ENCODE measurements at regions not wholly inside any gene's neighbourhood (a gene's known extent, or its start where the extent isn't known, plus 50 kb on each side); places are given as distances from the start of the nearest gene placed in this dataset.

- TF ChIP-seq CTCF (IDR thresholded peaks at IDR 0.05) = no peak
Measured at GRCh38 chr5:110032376-110032775, 342.6 kb downstream of the MAN2A1 start.

GRCh38 chr5:110034056-110034600 lies 344.4 kb downstream of the MAN2A1 start:
- no peak overlapping the region for H3K9ac ChIP-seq
- no peaks in the 10 kb centered on the region for H3K27me3 ChIP-seq (ENCODE audit: control insufficient read depth, insufficient read depth, low read length)
- H3K36me3 ChIP-seq (ENCODE audit: control insufficient read depth, insufficient read depth, low read length) = no peaks in the 10 kb centered on the region
- no peaks in the 10 kb centered on the region for H3K4me1 ChIP-seq
- TF ChIP-seq CTCF (IDR thresholded peaks at IDR 0.05) = no peak
- H3K4me3 ChIP-seq (ENCODE audit: low read depth, low read length) = no peak overlapping the region
- H3K9me3 ChIP-seq (ENCODE audit: control insufficient read depth, low read length) = no peaks in the 10 kb centered on the region
- H3K4me2 ChIP-seq (ENCODE audit: low read length) = no peak overlapping the region
- H3K79me2 ChIP-seq = no peaks in the 10 kb centered on the region
- H3K27ac ChIP-seq = no peak overlapping the region
- no peak overlapping the region for H2AFZ ChIP-seq

More at GRCh38 chr5:110032376-110032775, 342.6 kb downstream of the MAN2A1 start:
- Histone ChIP-seq H3K9ac (no peak overlapping the region), H2AFZ (no peak overlapping the region), H3K4me2 (ENCODE audit: low read length) (no peak overlapping the region), H3K27me3 (ENCODE audit: control insufficient read depth, insufficient read depth, low read length) (no peaks in the 10 kb centered on the region), H3K79me2 (no peaks in the 10 kb centered on the region), H3K9me3 (ENCODE audit: control insufficient read depth, low read length) (no peaks in the 10 kb centered on the region), H3K27ac (no peak overlapping the region), H3K4me1 (no peaks in the 10 kb centered on the region), H3K36me3 (ENCODE audit: control insufficient read depth, insufficient read depth, low read length) (no peaks in the 10 kb centered on the region), H3K4me3 (ENCODE audit: low read depth, low read length) (no peak overlapping the region)

- no peak overlapping the region for H3K27ac ChIP-seq
- H3K4me2 ChIP-seq (ENCODE audit: low read length) = no peak overlapping the region
- H3K4me3 ChIP-seq (ENCODE audit: low read depth, low read length) = no peak overlapping the region
- no peaks in the 10 kb centered on the region for H3K79me2 ChIP-seq
- H3K9me3 ChIP-seq (ENCODE audit: control insufficient read depth, low read length) = no peaks in the 10 kb centered on the region
- H3K4me1 ChIP-seq = no peaks in the 10 kb centered on the region
- no peak overlapping the region for H3K9ac ChIP-seq
- TF ChIP-seq CTCF (IDR thresholded peaks at IDR 0.05) = no peak
- H3K36me3 ChIP-seq (ENCODE audit: control insufficient read depth, insufficient read depth, low read length) = no peaks in the 10 kb centered on the region
- no peak overlapping the region for H2AFZ ChIP-seq
- no peaks in the 10 kb centered on the region for H3K27me3 ChIP-seq (ENCODE audit: control insufficient read depth, insufficient read depth, low read length)
Measured at GRCh38 chr5:110038297-110038997, 348.7 kb downstream of the MAN2A1 start.

GRCh38 chr5:110040178-110040577 lies 350.5 kb downstream of the MAN2A1 start:
- H3K9me3 ChIP-seq (ENCODE audit: control insufficient read depth, low read length) = no peaks in the 10 kb centered on the region
- no peaks in the 10 kb centered on the region for H3K79me2 ChIP-seq
- no peak overlapping the region for H3K9ac ChIP-seq
- H3K27ac ChIP-seq = no peak overlapping the region
- no peak overlapping the region for H2AFZ ChIP-seq
- H3K4me2 ChIP-seq (ENCODE audit: low read length) = no peak overlapping the region
- no peaks in the 10 kb centered on the region for H3K27me3 ChIP-seq (ENCODE audit: control insufficient read depth, insufficient read depth, low read length)
- no peaks in the 10 kb centered on the region for H3K4me1 ChIP-seq
- TF ChIP-seq CTCF (IDR thresholded peaks at IDR 0.05) = no peak
- H3K36me3 ChIP-seq (ENCODE audit: control insufficient read depth, insufficient read depth, low read length) = no peaks in the 10 kb centered on the region
- H3K4me3 ChIP-seq (ENCODE audit: low read depth, low read length) = no peak overlapping the region

GRCh38 chr5:110043025-110043424 lies 353.3 kb downstream of the MAN2A1 start:
- Histone ChIP-seq H3K36me3 (ENCODE audit: control insufficient read depth, insufficient read depth, low read length) (no peaks in the 10 kb centered on the region), H3K9ac (no peak overlapping the region), H3K4me3 (ENCODE audit: low read depth, low read length) (no peak overlapping the region), H3K9me3 (ENCODE audit: control insufficient read depth, low read length) (no peaks in the 10 kb centered on the region), H3K27me3 (ENCODE audit: control insufficient read depth, insufficient read depth, low read length) (no peaks in the 10 kb centered on the region), H3K4me2 (ENCODE audit: low read length) (no peak overlapping the region), H2AFZ (no peak overlapping the region), H3K79me2 (no peaks in the 10 kb centered on the region), H3K4me1 (no peaks in the 10 kb centered on the region), H3K27ac (no peak overlapping the region)
- TF ChIP-seq CTCF (IDR thresholded peaks at IDR 0.05) = no peak

All from parathyroid adenoma (tissue), 2 donors.